ENCODE measurements at regions not wholly inside any gene's neighbourhood (a gene's known extent, or its start where the extent isn't known, plus 50 kb on each side); places are given as distances from the start of the nearest gene placed in this dataset.

GRCh38 chr11:45444796-45445195 lies 158.7 kb upstream of the SYT13 start:
- ATAC-seq, result no peak
- TF ChIP-seq TSHZ2 (CRISPR knock-in tag; IDR thresholded peaks at IDR 0.05), result no peak
- no peak for TF ChIP-seq TCF4 (CRISPR knock-in tag; IDR thresholded peaks at IDR 0.05; ENCODE audit: borderline replicate concordance)
- no peak for TF ChIP-seq ARNTL (CRISPR knock-in tag; IDR thresholded peaks at IDR 0.05; ENCODE audit: borderline replicate concordance, low read depth)
- TF ChIP-seq CSRNP3 (CRISPR knock-in tag; IDR thresholded peaks at IDR 0.05), result no peak
- no peak for TF ChIP-seq ZNF565 (CRISPR knock-in tag; conservative IDR thresholded peaks at IDR 0.05; ENCODE audit: low read depth)
- TF ChIP-seq ZFP30 (CRISPR knock-in tag; IDR thresholded peaks at IDR 0.05), result no peak
- no peak for TF ChIP-seq OSR1 (CRISPR knock-in tag; IDR thresholded peaks at IDR 0.05)
- TF ChIP-seq ZC3H10 (CRISPR knock-in tag; IDR thresholded peaks at IDR 0.05), result no peak
- TF ChIP-seq BACH2 (CRISPR knock-in tag; IDR thresholded peaks at IDR 0.05; ENCODE audit: borderline replicate concordance), result no peak
- TF ChIP-seq ESRRG (CRISPR knock-in tag; IDR thresholded peaks at IDR 0.05), result no peak
- TF ChIP-seq CREB5 (CRISPR knock-in tag; IDR thresholded peaks at IDR 0.05; ENCODE audit: low read depth), result no peak
- TF ChIP-seq GLIS3 (CRISPR knock-in tag; IDR thresholded peaks at IDR 0.05), result no peak
- no peak for TF ChIP-seq CSDC2 (CRISPR knock-in tag; IDR thresholded peaks at IDR 0.05)
- no peak for TF ChIP-seq PATZ1 (CRISPR knock-in tag; IDR thresholded peaks at IDR 0.05; ENCODE audit: borderline replicate concordance)
- TF ChIP-seq PPARA (CRISPR knock-in tag; IDR thresholded peaks at IDR 0.05; ENCODE audit: borderline replicate concordance), result no peak
- TF ChIP-seq ZNF70 (CRISPR knock-in tag; IDR thresholded peaks at IDR 0.05), result no peak
- TF ChIP-seq TOX (CRISPR knock-in tag; IDR thresholded peaks at IDR 0.05; ENCODE audit: borderline replicate concordance), result no peak
- TF ChIP-seq POU6F1 (CRISPR knock-in tag; IDR thresholded peaks at IDR 0.05; ENCODE audit: borderline replicate concordance, low read depth), result no peak

GRCh38 chr11:45440111-45440510 lies 154.0 kb upstream of the SYT13 start:
- ATAC-seq, result no peak
- TF ChIP-seq ZNF565 (CRISPR knock-in tag; conservative IDR thresholded peaks at IDR 0.05; ENCODE audit: low read depth) (no peak), ISL1 (CRISPR knock-in tag; IDR thresholded peaks at IDR 0.05) (no peak), PATZ1 (CRISPR knock-in tag; IDR thresholded peaks at IDR 0.05; ENCODE audit: borderline replicate concordance) (no peak), RARB (CRISPR knock-in tag; IDR thresholded peaks at IDR 0.05) (no peak), OSR1 (CRISPR knock-in tag; IDR thresholded peaks at IDR 0.05) (no peak), TOX (CRISPR knock-in tag; IDR thresholded peaks at IDR 0.05; ENCODE audit: borderline replicate concordance) (no peak), ARNTL (CRISPR knock-in tag; IDR thresholded peaks at IDR 0.05; ENCODE audit: borderline replicate concordance, low read depth) (no peak)
